Hematopoietic multipotent progenitor cell treated with erythropoietin and hydrocortisone succinate and interleukin-3 and kit ligand, for 8 days (in vitro differentiated cells): ENCODE measurements at regions not wholly inside any gene's neighbourhood (a gene's known extent, or its start where the extent isn't known, plus 50 kb on each side); places are given as distances from the start of the nearest gene placed in this dataset.
"Not testable (repeated sequence)": the region's sequence is repeated elsewhere in the genome, so short reads cannot be mapped to it uniquely, and the experiment has no call there.

Experiments used
- DNase-seq: peaks from one replicate; pipeline ENCODE4 v3.0.0-alpha.2; 2015

DNA sequence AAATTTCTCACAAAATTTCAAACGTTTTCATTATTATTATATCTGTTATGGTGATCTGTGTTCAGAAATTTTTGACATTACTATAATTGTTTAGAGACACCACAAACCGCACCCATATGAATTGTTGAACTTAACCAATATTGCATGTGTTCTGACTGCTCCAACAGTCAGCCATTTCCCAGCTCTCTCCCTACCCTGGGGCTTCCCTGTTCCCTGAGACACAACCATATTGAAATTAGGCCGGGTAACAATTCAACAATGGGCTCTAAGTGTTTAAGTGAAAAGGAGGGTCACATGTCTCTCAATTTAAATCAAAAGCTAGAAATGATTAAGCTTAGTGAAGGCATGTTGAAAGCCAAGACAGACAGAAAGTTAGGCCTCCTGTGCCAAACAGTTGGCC is 424.0 kb downstream of the DSC3 start:
- DNase-seq: no peak

DNA sequence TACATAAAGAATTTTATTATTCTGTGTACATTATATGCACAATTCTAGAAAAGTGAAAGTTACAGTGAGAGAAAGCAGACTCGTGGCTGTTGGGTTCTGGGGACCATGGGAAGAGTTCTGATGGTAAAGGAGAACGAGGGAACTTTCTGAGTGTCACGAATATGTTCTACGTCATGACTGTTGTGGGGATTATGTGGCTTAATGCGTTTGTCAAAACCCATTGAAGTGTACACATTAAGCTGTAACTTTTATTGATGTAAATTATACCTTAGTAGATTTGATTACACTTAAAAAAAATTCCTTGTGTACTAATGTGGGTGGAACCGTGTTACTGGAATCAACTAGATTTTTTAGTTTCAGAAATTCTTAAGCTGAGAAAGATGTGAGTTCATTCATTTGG is 426.1 kb downstream of the DSC3 start:
- no peak for DNase-seq

DNA sequence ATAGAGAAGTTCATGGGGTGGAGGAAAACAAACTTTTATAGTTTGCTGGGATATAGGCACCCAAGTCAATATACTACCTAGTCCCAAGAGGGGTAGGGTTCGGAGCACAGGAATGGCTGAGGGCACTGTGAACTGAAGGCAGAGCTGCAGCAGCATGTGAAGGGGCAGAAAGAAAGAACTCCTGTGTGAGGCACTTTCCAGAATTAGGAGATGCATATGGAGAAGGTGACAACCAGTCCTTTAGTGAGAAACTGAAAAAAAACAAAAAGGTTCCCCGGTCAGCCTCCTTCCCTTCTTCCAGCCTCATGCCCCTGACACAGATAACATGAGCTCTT is 429.1 kb downstream of the DSC3 start:
- no peak for DNase-seq

DNA sequence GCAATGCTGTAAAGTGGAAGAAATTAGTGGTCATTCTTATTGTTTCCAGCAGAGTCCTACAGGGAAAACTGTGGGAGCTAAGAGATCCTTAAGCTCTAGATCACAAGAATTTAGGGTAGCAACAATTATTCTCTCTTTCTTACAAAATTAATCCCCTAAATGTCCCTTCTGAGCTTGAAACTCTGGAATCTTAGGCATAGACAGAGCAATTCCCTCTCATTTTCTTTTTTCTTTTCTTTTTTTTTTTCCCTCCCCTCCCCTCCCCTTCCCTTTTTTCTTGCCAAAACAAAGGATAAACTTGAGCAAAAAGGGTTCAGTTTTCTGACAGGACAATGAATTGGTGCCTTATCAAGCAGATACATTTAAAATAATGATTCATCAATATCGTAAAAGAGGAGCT is 441.0 kb downstream of the DSC3 start:
- no peak for DNase-seq

DNA sequence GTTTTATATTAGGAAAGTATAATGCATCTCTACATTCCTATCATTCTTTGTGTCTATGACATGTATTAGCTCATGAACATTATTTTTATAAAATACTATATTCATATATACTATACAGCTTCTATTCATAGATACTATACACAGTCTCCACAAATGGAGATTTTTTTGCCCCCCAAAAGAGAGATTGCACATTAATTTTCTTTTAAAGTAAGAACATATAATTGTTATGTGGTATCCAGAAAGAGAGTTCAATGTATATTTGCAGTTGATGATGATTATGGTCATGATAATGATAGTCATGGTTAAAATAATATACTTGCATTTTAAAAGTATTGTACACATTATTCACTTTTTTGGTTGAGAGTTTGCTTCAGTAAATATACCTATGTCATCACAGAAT is 445.3 kb downstream of the DSC3 start:
- no peak for DNase-seq

DNA sequence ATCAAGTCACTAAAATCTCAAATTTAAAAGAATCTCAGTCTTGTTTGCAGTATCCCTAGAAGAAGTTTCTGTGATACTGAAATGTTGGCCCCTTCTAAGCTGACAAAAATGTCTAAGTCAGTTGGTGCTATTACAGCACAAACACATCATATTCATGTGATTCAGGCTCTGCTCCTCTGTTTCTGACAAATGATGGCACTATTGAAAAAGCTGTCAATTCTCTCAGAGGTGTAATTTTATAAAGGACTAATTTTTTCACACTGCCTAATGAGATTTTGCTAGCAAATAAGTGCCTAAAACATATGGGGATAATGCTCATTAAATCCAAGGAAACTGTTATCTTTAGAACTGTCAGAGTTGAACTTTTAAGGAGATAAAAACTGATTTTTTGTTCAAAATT is 445.9 kb downstream of the DSC3 start:
- DNase-seq: no peak

DNA sequence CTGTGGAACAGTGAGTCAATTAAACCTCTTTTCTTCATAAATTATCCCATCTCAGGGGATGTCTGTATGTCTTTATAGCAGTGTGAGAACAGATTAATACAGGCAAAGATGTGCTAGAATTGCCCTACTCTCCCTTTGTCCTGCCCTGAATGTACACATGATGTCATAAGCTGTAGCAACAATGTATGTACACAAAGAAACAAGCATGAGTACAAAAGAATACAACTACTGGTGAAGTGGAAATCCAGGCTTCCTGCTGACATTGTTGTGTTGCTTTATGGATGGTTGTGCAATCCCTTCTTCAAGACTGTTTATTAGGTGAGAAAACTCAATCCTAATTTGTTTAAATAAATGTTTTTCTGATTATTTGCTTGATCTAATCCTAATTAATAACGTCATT is 446.6 kb downstream of the DSC3 start:
- DNase-seq: no peak

DNA sequence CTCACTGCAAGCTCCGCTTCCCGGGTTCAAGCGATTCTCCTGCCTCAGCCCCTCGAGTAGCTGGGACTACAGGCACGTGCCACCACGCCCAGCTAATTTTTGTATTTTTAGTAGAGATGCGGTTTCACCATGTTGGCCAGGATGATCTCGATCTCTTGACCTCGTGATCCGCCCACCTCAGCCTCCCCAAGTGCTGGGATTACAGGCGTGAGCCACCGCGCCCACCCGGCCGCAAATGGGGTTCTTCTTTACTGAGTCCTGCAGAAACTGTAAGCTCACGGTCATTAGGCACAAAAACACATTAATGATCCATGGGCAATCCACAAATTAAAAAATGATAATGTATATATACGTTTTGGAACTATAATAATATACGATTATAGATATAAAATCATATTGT is 447.6 kb downstream of the DSC3 start:
- DNase-seq: not testable (repeated sequence)

DNA sequence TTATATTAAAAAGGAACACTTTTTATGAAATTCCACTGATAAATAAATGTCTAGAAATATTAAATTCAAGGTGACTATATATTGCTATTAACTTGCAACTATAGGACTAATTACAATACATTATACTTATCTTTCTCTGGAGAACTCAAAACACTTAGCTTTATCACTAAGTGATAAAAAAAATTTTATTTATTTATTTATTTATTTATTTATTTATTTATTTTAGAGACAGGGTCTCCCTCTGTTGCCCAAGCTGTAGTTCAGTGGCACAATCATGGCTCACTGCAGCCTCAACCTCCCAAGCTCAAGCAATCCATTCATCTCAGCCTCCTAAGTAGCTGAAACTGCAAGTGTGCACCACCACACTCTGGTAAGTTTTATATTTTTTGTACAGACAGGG is 451.1 kb downstream of the DSC3 start:
- DNase-seq: no peak

DNA sequence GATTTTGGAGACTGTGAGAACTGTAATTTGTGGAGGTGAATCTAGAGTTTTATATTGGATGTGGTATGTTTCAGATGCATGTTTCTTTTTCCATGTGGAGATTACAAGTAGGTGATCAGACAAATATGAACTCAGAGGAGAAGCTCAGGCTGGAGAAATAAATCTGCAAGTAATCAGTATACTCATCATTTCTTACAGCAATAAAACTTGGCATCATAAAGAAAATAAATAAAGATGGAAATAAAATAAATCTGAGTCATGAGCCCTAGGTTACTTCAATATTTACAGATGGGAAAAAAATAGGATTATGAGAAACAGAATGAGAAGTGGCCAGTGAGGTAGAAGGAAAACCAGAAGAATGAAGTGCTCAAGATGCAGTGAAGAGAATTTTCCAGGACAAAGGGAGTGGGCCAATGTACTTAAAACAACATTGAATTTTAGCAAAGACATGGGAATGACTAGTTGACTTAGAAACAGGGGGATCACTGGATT is 453.8 kb downstream of the DSC3 start:
- DNase-seq: no peak

DNA sequence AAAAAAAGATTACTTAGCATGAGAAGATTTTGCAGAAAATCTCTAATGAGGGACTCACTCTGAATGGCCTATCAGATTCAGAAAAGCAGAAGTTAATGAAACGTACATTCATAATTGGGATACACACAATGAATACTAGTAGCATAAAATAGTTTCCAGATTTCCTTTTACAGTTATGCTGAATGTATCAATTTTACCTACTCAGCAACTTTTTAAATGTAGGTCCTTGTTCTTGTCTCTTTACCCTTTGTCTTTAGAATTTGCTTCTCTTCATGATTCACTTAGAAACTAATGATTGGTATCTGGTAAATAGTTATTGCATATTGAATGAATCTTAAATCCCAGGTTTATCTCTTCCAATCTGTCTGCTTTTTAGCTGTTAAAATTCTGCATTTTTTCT is 458.8 kb downstream of the DSC3 start:
- DNase-seq: no peak

DNA sequence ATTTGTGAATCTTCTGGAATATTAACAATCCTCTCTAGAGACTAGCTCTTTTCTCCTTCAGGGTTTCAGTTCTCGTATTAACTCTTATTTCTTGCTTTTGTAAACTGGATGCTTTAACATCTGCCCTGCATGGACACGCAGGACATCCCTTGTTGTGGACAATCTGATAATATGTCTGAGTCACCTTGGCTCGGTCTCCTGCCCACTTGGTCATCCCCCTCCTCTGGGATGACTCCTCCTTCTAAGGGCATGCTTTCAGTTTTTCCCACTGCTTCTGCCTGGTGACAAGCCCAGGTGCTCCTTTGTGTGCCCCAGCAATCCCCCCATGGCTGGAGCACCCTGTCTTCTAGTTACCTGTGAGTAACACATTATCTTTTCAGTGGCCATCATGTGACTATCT is 460.5 kb downstream of the DSC3 start:
- no peak for DNase-seq

DNA sequence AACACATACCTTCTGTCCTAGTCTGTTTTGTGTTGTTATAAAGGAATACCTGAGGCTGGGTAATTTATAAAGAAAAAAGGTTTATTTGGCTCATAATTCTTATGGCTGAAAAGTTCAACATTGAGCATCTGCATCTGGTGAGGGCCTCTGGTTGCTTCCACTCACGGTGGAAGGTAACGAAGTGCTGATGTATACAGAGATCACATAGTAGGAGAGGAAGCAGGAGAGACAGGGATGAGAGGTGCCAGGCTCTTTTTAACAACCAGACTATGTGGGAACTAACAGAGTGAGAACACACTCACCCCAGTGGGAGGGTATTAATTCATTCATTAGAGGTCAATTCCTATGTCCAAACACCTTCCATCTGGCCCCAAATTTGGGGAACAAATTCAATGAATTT is 463.8 kb downstream of the DSC3 start:
- DNase-seq: no peak

DNA sequence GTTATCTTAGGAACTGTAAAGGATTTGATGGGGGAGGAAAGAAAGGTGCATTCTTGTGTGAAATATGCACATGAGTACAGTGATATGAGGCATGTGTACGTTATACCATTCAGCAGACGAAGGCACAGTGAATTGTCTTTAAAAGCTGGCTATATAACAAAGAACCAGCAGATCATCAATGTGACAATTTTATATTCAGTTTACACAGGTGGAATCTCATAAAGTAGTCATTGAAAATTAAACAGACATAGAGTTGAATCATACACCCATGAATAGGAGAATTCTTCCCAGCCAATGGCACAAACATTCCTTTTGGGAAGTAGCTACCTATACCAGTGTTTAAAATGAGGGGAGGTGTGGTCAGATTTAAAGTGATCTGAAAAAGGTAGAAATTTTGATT is 470.3 kb downstream of the DSC3 start:
- no peak for DNase-seq

DNA sequence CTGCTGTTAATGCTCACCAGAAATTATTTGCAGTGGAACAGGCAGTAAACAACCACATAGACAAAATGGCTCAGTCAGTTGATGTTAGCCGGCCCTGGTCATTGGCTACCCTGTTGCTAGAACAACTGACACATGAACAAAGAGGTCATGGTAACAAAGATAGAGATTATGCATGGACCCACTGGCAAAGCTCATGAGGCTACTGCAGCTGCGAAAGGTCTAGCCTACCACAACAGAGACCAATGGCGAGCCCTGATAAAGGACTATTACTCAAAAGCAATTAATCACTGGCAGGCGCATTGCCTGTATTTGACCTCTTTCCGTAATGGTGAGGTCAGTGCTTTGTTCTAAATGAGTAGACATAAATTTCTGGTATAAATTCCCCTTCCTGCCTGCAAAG is 474.2 kb downstream of the DSC3 start:
- DNase-seq: no peak

DNA sequence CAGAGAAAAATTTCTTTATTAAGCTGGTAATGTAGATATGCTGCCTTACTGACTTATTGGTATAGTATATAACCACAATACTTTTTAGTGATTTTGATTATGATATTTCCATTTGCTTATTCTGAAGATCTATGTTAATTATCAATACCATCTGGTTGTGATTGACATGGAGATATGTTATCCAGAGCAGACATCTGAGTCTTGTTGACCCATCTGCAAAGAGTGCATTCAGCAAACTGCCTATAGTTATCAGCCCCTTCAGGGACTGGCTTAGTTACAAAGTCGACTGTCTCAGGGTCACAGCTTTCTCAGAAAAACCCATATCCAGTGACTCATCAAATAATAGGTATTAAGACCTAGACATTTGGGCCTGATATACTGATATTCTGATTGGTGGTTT is 475.7 kb downstream of the DSC3 start:
- no peak for DNase-seq

DNA sequence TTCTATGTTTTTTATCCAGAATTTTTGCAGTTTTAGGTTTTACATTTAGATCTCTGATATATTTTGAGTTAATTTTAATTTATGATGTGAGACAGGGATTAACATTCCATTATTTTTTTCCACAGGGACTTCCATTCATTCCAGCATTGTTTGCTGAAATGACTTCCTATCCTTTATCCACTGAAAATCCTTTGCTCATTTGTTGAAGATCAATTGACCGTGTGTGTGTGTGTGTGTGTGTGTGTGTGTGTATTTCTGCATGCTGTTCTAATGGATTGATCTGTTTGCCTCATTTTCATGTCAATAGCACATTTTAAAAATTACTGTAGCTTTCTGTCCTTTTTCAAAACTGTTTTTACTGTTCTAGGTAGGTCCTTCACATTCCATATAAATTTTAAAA is 480.3 kb downstream of the DSC3 start:
- DNase-seq: no peak

DNA sequence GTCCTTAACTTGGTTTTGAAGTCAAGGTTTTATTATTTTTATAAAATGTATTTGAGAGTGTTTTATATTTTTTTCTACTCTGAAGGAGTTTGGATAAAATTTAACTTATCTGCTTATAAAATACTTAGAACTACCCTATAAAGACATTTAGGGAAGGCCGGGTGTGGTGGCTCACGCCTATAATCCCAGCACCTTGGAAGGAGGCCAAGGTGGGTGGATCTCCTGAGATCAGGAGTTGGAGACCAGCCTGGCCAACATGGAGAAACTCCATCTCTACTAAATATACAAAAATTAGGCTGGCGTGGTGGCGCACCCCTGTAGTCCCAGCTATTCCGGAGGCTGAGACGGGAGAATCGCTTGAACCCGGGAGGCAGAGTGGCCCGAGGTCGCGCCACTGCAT is 486.4 kb downstream of the DSC3 start:
- DNase-seq: no peak

DNA sequence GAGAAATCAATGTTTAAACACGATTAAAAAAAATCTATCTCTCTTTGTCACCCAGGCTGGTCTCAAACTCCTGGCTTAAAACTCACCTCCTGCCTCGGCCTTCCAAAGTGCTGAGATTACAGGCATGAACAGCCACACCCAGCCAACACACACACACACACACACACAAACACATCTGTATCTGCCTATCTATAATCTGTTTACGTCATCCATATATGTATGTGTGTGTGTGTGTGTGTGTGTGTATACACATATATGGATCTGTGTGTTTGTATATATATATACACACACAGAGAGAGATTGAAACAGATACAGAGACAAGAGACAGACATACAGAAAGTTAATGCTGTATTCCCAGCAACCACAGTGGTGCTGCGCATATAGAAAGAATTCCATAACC is 497.1 kb downstream of the DSC3 start:
- DNase-seq: no peak

DNA sequence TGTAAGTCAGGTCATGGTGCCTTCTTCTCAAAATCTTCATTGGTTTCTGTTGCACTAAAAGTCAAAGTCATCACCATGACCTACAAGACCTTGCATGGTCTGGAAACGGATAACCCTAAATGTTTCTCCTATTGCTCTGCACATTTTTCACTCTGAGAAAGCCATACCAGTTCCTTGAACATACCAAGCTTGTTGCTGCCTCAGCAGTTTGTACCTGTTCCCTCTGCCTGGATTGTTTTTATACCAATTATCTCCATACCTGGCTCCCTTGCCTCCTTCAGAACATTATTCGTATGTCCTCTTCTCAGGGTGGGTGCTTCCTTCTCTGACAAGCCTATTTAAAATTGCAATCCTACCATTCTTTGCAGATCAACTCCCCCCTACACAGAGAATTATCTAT is 498.4 kb downstream of the DSC3 start:
- DNase-seq: no peak

DNA sequence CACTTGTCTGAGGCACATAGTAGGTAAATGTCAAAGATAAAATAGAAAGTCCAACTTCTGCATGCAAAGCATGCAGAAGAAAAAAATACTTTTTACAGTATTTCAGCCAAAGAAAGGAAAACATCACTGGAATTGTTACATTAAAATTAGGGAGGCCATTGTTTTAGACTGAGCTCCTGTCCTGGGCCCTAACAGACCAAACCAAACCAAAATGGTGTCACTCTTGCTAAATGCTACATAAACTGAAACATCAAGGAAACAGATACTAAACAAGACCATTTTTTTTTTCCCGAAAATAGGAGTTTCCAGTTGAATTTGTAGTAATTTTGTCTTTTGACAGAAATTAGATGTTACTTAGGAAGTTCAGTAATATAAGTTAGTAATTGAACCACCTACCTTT is 508.8 kb downstream of the DSC3 start:
- DNase-seq: no peak

DNA sequence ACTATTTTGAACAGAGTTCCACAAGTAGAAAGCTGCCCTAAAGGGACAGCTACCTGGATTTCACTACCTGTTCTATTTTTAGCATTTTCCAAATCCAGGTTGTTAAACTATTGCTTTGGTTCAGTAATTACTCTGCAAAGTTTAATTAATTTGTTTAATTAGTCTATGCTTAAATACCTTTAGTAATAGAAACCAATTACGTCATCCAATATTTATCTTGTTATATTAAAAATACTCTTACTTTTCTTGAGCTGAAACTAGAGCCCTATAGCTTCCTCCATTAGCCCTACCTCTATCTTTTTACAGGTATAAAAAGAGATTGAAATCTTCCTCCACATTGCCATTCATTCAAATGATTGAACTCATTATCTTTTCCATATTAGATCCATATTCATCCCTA is 514.6 kb downstream of the DSC3 start:
- no peak for DNase-seq

DNA sequence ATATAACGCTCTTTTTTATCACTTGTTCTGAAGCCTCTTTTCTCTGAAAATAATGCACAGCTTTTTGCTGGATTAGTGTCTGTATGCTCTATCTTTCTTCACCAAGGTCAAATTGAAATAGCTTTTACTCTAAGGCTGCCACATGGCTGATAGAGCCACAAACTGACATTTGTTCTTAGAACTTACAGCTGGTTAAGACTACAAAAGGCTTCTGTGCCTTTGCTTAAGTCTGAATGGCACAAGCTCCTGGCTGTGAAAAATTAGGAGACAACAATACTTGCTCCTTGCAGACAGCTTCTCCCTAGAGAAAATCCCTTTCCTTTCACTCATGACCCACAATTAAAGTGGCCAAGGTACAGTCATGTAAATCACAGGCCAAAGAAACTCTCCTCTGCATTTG is 515.3 kb downstream of the DSC3 start:
- no peak for DNase-seq

DNA sequence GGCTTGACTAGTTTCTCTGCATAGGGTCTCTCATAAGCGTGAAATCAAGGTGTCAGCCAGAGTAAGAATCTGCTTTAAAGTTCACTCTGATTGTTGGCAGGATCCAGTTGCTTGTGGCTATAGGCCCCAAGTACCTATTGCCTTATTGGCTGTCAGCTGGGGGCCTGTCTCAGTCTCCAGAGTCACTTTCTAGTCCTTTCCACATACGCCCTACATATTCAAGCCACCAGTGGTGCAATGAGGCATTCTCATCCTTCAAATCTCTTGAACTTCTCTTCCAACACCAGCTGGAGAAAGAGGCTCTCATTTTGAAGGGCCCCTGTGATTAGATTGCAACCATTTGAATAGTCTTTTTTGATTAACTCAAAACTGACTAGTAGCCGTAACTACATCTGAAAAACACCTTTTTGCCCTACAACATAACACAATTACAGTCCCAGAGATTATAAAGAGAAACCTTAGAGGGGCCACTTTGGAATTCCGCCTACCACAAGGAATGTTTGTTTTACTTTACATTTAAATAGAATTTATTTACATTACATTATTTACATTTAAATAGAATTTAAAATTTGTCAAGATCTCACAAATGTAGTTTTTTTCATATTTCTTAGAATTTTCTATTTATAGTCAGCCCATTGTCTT is 520.1 kb downstream of the DSC3 start:
- no peak for DNase-seq

DNA sequence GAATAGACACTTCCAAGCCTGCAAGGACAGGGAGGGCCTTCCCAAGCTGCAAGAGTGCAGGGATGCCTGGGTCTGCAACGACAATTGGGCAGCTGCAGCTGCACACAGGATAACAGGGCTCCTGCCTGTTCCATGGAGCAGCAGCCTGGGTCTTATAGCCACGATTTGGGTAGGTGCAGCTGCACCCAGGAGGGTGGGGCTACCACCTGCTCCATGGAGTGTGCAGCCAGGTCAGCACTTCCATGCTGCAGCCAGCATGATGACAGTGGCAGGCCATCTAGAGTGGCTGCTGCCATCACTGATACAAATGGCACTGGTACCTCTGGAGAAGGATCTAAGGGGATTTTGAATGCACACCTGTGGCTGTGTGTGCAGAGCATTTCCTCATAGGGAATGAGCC is 528.5 kb downstream of the DSC3 start:
- DNase-seq: no peak

DNA sequence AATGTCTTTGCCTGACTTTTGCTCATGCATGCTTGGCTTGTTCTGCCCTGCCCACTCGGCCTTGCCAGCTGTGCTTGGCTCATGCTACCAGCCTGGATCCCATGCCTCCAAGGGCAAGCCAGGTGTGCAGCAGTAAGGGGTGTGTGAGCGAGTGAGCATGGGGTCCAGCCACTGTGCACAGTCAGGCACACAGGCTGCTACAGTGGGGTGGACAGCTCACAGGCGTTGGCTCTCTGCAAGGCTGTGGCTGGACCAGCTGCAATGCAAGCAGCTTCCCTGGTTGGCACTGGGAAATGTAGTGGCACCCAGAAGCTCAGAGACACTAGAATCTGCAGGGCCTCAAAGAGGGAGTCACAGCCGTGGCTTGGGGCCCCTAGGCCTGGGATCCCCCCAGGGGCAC is 529.7 kb downstream of the DSC3 start:
- DNase-seq: no peak
